ENCODE measurements at regions not wholly inside any gene's neighbourhood (a gene's known extent, or its start where the extent isn't known, plus 50 kb on each side); places are given as distances from the start of the nearest gene placed in this dataset.

GRCh38 chr2:94970353-94970752 lies 55.2 kb upstream of the MAL start:
- H3F3A ChIP-seq (ENCODE audit: insufficient read depth) = no peaks in the 10 kb centered on the region
- H3K36me3 ChIP-seq (ENCODE audit: low read depth) = no peaks in the 10 kb centered on the region
- no peaks in the 10 kb centered on the region for H4K20me1 ChIP-seq (ENCODE audit: insufficient read depth)
- H3K4me2 ChIP-seq (ENCODE audit: unreplicated experiment) = no peak overlapping the region
- no peaks in the 10 kb centered on the region for H3K9me2 ChIP-seq (ENCODE audit: insufficient read depth)
- H3K27me3 ChIP-seq (replicated peaks; ENCODE audit: insufficient read depth) = peaks cover 46% of the 10 kb centered on the region
- no peak overlapping the region for H3K4me3 ChIP-seq
- no peak overlapping the region for H3K9ac ChIP-seq
- H3K79me2 ChIP-seq (ENCODE audit: insufficient read depth) = no peaks in the 10 kb centered on the region
- WGBS, 2 experiments (ENCODE audit: low coverage in 1 of 2, low lambda C conversion rate in 2 of 2, missing lambda C conversion rate in 2 of 2) = 12 to 15% methylated on average over 4 of the region's 4 CpGs
- H3K27ac ChIP-seq = no peak overlapping the region
- no peak for DNase-seq
- TF ChIP-seq EZH2 (IDR thresholded peaks at IDR 0.05; ENCODE audit: insufficient read depth, poor library complexity, severe bottlenecking) (no peak), EZH2phosphoT487 (IDR thresholded peaks at IDR 0.05; ENCODE audit: insufficient read depth, low read depth) (no peak)
- H3K9me3 ChIP-seq (ENCODE audit: low read depth) = no peaks in the 10 kb centered on the region
- in situ Hi-C loops (cut with MboI) = no loop called here
- H2AFZ ChIP-seq = no peak overlapping the region
- no peaks in the 10 kb centered on the region for H3K4me1 ChIP-seq (ENCODE audit: insufficient read depth)
